ENCODE measurements at regions not wholly inside any gene's neighbourhood (a gene's known extent, or its start where the extent isn't known, plus 50 kb on each side); places are given as distances from the start of the nearest gene placed in this dataset.
"Not testable (repeated sequence)": the region's sequence is repeated elsewhere in the genome, so short reads cannot be mapped to it uniquely, and the experiment has no call there.

GRCh38 chr2:8125741-8126711 lies 555.8 kb upstream of the ID2 start:
- no peak for TF ChIP-seq CTCF (IDR thresholded peaks at IDR 0.05)
- ChIA-PET POLR2A (no interaction called here), CTCF (interaction anchor here (0.8 kb wide), 1 partner anchor 827 kb away, joined by 4 read pairs; no protein-coding TSS in a partner anchor)
- intact Hi-C loops (cut with micrococcal nuclease), result no loop called here
- no peaks in the 10 kb centered on the region for H3K27me3 Mint-ChIP-seq
- H3K4me3 Mint-ChIP-seq, result no peak overlapping the region
- H3K27ac Mint-ChIP-seq, result no peak overlapping the region
- no peak for ATAC-seq
- no peaks in the 10 kb centered on the region for H3K36me3 Mint-ChIP-seq (ENCODE audit: low read depth)
- DNase-seq, result no peak
- no peaks in the 10 kb centered on the region for H3K4me1 Mint-ChIP-seq (ENCODE audit: low read depth)
- H3K9me3 Mint-ChIP-seq, result peaks cover 6% of the 10 kb centered on the region

GRCh38 chr2:8126783-8127182 lies 555.1 kb upstream of the ID2 start:
- Mint-ChIP-seq H3K27me3 (no peaks in the 10 kb centered on the region), H3K36me3 (ENCODE audit: low read depth) (no peaks in the 10 kb centered on the region), H3K4me3 (no peak overlapping the region), H3K27ac (no peak overlapping the region), H3K9me3 (peaks cover 6% of the 10 kb centered on the region), H3K4me1 (ENCODE audit: low read depth) (no peaks in the 10 kb centered on the region)
- intact Hi-C loops (cut with micrococcal nuclease), result no loop called here
- ATAC-seq (no peak), DNase-seq (no peak)
- ChIA-PET CTCF (no interaction called here), POLR2A (no interaction called here)
- TF ChIP-seq CTCF (IDR thresholded peaks at IDR 0.05), result no peak

GRCh38 chr2:8131423-8131822 lies 550.4 kb upstream of the ID2 start:
- CTCF ChIA-PET; H3K27ac Mint-ChIP-seq; H3K4me3 Mint-ChIP-seq; H3K9me3 Mint-ChIP-seq; H3K27me3 Mint-ChIP-seq; DNase-seq; H3K36me3 Mint-ChIP-seq (ENCODE audit: low read depth); intact Hi-C loops (cut with micrococcal nuclease); POLR2A ChIA-PET; ATAC-seq; H3K4me1 Mint-ChIP-seq (ENCODE audit: low read depth): not testable (repeated sequence)

- Mint-ChIP-seq H3K9me3 (peaks cover 4% of the 10 kb centered on the region), H3K4me3 (no peak overlapping the region), H3K27ac (no peak overlapping the region), H3K27me3 (no peaks in the 10 kb centered on the region), H3K4me1 (ENCODE audit: low read depth) (no peaks in the 10 kb centered on the region), H3K36me3 (ENCODE audit: low read depth) (no peaks in the 10 kb centered on the region)
- ChIA-PET POLR2A (no interaction called here), CTCF (no interaction called here)
- ATAC-seq (no peak), DNase-seq (no peak)
- intact Hi-C loops (cut with micrococcal nuclease), result no loop called here
- TF ChIP-seq CTCF (IDR thresholded peaks at IDR 0.05), result no peak
Measured at GRCh38 chr2:8132351-8132831, 549.5 kb upstream of the ID2 start.

- CTCF ChIA-PET, result interaction anchor here (1.1 kb wide), 1 partner anchor 47 kb away, joined by 4 read pairs; no protein-coding TSS in a partner anchor
- TF ChIP-seq CTCF (IDR thresholded peaks at IDR 0.05), result no peak
- Mint-ChIP-seq H3K36me3 (ENCODE audit: low read depth) (no peaks in the 10 kb centered on the region), H3K27me3 (no peaks in the 10 kb centered on the region), H3K4me3 (no peak overlapping the region), H3K9me3 (peaks cover 4% of the 10 kb centered on the region), H3K4me1 (ENCODE audit: low read depth) (no peaks in the 10 kb centered on the region), H3K27ac (no peak overlapping the region)
- DNase-seq, result no peak
- intact Hi-C loops (cut with micrococcal nuclease), result no loop called here
- POLR2A ChIA-PET, result no interaction called here
- no peak for ATAC-seq
Measured at GRCh38 chr2:8132879-8133278, 549.0 kb upstream of the ID2 start.
